PFSK-1 (cell line): ENCODE measurements at regions not wholly inside any gene's neighbourhood (a gene's known extent, or its start where the extent isn't known, plus 50 kb on each side); places are given as distances from the start of the nearest gene placed in this dataset.

Experiments
- FOXP2 ChIP-seq: optimal IDR thresholded peaks from 2 replicates; pipeline ENCODE3; 2011; ENCODE audit warnings: borderline replicate concordance, control low read depth, inconsistent platforms; ENCODE audit not compliant: insufficient read depth; ENCODE audit errors: extremely low read length, extremely low read depth
- POLR2AphosphoS5 ChIP-seq: IDR thresholded peaks from 2 replicates; pipeline ENCODE4 v1.6.1; 2012; ENCODE audit warnings: low read depth, mild to moderate bottlenecking, control low read depth, low read length, moderate library complexity
- SIN3A ChIP-seq: IDR thresholded peaks from 2 replicates; pipeline ENCODE4 v1.6.1; 2012; ENCODE audit warnings: mild to moderate bottlenecking, low read length, moderate library complexity, borderline replicate concordance; ENCODE audit not compliant: insufficient read depth
- TAF1 ChIP-seq: IDR thresholded peaks from 2 replicates; pipeline ENCODE4 v1.6.1; 2012; ENCODE audit warnings: low read length, control low read depth, borderline replicate concordance; ENCODE audit not compliant: insufficient read depth
- TF ChIP-seq, protein P1 (sequence below), 2 experiments: IDR thresholded peaks; 2 replicates each; pipeline versions ENCODE4 v1.6.1 to v1.8.0; 2011 to 2012; ENCODE audit warnings: low read depth in 2 of 2, low read length in 2 of 2, control low read depth in 1 of 2, inconsistent platforms in 1 of 2, mild to moderate bottlenecking in 1 of 2, moderate library complexity in 1 of 2; ENCODE audit not compliant: insufficient read depth in 1 of 2

DNA sequence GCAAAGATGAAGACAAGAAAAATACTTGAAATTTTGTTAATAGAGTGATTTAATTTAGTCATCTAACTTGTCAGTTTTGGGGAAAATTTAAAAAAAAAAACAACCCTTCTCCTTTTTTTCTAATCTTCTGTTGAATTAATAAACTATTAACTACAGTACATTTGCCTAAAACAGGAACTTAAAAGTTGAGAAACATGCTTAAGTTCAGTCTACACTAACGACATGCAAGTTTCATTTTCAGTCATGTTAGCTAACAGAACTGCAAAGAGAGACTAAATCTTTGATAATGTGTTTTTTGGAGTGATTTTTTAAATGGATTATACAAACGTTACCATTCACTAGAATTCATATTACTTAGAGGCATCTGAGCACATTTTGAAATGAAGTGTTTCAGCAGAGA, 71.9 kb upstream of the MBNL1 start:
- TF ChIP-seq TAF1 (no peak), SIN3A (no peak), FOXP2 (no peak), POLR2AphosphoS5 (no peak)
- TF ChIP-seq, protein P1, sequence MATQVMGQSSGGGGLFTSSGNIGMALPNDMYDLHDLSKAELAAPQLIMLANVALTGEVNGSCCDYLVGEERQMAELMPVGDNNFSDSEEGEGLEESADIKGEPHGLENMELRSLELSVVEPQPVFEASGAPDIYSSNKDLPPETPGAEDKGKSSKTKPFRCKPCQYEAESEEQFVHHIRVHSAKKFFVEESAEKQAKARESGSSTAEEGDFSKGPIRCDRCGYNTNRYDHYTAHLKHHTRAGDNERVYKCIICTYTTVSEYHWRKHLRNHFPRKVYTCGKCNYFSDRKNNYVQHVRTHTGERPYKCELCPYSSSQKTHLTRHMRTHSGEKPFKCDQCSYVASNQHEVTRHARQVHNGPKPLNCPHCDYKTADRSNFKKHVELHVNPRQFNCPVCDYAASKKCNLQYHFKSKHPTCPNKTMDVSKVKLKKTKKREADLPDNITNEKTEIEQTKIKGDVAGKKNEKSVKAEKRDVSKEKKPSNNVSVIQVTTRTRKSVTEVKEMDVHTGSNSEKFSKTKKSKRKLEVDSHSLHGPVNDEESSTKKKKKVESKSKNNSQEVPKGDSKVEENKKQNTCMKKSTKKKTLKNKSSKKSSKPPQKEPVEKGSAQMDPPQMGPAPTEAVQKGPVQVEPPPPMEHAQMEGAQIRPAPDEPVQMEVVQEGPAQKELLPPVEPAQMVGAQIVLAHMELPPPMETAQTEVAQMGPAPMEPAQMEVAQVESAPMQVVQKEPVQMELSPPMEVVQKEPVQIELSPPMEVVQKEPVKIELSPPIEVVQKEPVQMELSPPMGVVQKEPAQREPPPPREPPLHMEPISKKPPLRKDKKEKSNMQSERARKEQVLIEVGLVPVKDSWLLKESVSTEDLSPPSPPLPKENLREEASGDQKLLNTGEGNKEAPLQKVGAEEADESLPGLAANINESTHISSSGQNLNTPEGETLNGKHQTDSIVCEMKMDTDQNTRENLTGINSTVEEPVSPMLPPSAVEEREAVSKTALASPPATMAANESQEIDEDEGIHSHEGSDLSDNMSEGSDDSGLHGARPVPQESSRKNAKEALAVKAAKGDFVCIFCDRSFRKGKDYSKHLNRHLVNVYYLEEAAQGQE (IDR thresholded peaks at IDR 0.05; ENCODE audit: insufficient read depth in 1 of 2, low read depth in 2 of 2, low read length in 2 of 2), result no peak

DNA sequence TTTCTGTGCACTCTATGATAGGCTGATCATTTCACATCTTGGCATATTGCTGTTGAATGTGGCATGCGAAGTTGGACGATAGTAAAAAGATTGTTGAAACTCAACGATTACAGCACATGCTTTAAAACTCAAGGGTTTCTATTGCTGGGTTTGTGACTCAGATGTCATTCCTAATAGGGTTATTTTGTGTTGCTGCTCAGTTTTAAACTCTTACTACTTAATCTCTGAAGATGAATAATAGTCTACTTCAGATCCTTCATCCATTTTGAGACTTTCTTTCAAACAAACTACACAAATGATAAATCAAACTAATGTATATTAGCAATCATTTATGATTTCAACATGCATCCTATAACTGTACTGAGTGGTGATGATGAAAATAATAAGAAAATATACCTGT, 71.3 kb upstream of the MBNL1 start:
- TF ChIP-seq TAF1 (no peak), SIN3A (no peak), FOXP2 (no peak)

DNA sequence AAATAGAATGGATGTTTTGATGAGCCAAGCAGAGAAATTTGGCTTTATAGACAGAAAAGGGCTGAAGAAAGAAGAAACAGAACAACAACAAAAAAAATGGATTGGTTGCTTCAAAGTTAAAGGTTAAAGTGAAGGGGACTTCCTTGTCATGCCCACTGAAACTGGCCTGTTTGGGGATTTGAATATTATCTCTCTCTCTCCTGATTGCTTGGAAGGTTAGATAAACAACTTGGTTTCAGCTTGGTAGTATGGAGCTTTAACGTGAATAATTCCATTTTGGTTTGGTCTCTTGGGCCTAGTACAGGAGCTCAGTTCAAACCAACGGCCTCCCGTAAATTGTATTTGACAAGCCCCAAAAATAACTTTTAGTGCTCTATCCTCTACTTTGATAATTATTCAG, 70.8 kb upstream of the MBNL1 start:
- no peak for TF ChIP-seq FOXP2
- TF ChIP-seq, protein P1 (IDR thresholded peaks at IDR 0.05; ENCODE audit: insufficient read depth in 1 of 2, low read depth in 2 of 2, low read length in 2 of 2), result no peak
- no peak for TF ChIP-seq TAF1

DNA sequence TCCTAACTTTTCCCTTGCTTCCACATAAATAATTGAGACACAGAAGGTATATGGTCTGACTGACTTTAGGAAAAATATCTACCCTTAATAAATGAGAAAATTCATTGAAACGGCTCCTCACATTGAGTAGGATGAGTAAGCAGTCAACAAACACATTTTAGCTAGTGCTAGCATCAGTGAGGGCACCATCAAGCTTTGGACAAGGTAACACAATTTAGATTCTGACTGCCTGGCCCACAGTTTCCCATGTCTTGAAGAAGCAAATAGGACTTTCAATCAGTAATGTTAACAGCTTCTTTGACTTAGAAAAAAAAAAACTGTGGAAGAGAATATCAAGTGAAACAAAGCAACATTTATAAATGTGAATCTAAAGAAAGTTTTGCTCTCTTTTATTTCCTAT, 70.1 kb upstream of the MBNL1 start:
- TF ChIP-seq POLR2AphosphoS5 (no peak), TAF1 (no peak), FOXP2 (no peak), SIN3A (no peak)
- TF ChIP-seq, protein P1 (IDR thresholded peaks at IDR 0.05; ENCODE audit: insufficient read depth in 1 of 2, low read depth in 2 of 2, low read length in 2 of 2), result no peak

DNA sequence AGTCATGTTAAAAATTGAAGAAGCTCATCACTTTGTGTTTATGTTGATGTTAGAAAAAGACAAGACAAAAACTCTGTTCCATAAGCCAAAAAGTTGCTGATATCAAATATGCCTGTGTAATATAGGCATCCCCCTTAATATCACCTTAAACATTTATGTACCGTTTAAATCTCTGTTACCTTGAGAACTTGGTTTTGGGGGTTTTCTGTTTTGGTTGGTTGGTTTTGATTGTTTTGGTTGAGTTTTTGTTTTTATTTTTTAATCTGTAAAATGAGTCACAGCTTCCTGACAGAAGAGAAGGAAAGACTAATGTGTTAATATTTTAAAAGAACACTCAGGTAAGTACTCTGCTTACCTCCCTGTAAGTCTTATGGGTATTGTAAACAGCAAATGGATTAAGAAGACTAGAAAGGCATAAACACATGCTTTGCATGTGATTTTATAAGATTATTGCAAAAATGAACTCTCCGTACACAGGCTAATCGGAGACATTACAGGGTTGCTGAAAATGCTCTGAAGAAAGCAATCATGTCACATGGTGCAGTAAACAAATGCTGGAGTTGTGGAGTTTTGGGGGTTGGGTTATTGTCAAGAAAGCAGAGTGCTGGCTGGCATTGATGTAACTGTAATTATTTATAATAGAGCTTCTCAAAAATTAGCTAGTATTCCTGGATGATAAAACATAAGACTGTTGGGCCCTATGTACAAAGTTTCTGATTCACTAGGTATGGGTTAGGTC, 69.5 kb upstream of the MBNL1 start:
- TF ChIP-seq SIN3A (no peak), TAF1 (no peak), FOXP2 (no peak), POLR2AphosphoS5 (no peak)
- TF ChIP-seq, protein P1 (IDR thresholded peaks at IDR 0.05; ENCODE audit: insufficient read depth in 1 of 2, low read depth in 2 of 2, low read length in 2 of 2), result no peak
